Stomach (tissue), 4 donors: ENCODE measurements at regions not wholly inside any gene's neighbourhood (a gene's known extent, or its start where the extent isn't known, plus 50 kb on each side); places are given as distances from the start of the nearest gene placed in this dataset.

Experiments used
- CTCF ChIP-seq, 7 experiments: fragments of 450-650 bp in 4 of 7; fragments of 200-600 bp in 3 of 7; sonication (generic) in 3 of 7; IDR thresholded peaks; one replicate each; pipeline ENCODE4 v1.5.1; 2016 to 2019; ENCODE audit warnings: antibody characterized with exemption in 7 of 7, control low read depth in 2 of 7, mild to moderate bottlenecking in 1 of 7
- EP300 ChIP-seq: sonication (generic); formaldehyde crosslinking; IDR thresholded peaks from one replicate; pipeline ENCODE4 v1.6.1; 2017; ENCODE audit warnings: antibody characterized with exemption
- POLR2A ChIP-seq, 4 donors: fragments of 450-650 bp; IDR thresholded peaks; one replicate each; pipeline ENCODE4 v1.6.1; 2016; ENCODE audit warnings: antibody characterized with exemption in 4 of 4, control low read depth in 2 of 4, mild to moderate bottlenecking in 1 of 4, moderate library complexity in 1 of 4

DNA sequence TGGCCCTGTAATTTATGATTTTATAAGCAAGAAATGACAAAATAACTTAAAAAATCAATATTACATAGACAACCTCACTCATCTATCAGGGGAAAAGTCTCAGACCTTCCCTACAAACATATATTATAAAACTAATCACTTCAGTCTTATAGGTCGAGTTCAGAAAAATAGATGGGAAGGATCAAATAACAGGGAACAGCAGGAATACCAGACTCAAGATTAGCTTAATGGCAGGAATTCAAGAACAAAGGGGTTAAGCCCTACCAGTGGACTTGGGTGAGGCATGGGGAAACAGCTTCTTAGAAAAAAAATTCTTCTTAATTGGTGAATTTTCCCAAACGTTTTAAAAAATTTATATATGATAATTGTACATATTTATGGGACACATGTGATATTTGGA, 51.6 kb upstream of the CRY1 start:
- no peak for TF ChIP-seq EP300
- no peak for TF ChIP-seq CTCF (IDR thresholded peaks at IDR 0.05)
- TF ChIP-seq POLR2A (IDR thresholded peaks at IDR 0.05): no peak
